HG02973 (cell line): ENCODE measurements at regions not wholly inside any gene's neighbourhood (a gene's known extent, or its start where the extent isn't known, plus 50 kb on each side); places are given as distances from the start of the nearest gene placed in this dataset.

ENCODE experiments used
- ATAC-seq: cut with Tn5 transposase; IDR thresholded peaks from one replicate; pipeline ENCODE4 v1.9.1; 2021; ENCODE audit warnings: moderate library complexity; ENCODE audit not compliant: unreplicated experiment

DNA sequence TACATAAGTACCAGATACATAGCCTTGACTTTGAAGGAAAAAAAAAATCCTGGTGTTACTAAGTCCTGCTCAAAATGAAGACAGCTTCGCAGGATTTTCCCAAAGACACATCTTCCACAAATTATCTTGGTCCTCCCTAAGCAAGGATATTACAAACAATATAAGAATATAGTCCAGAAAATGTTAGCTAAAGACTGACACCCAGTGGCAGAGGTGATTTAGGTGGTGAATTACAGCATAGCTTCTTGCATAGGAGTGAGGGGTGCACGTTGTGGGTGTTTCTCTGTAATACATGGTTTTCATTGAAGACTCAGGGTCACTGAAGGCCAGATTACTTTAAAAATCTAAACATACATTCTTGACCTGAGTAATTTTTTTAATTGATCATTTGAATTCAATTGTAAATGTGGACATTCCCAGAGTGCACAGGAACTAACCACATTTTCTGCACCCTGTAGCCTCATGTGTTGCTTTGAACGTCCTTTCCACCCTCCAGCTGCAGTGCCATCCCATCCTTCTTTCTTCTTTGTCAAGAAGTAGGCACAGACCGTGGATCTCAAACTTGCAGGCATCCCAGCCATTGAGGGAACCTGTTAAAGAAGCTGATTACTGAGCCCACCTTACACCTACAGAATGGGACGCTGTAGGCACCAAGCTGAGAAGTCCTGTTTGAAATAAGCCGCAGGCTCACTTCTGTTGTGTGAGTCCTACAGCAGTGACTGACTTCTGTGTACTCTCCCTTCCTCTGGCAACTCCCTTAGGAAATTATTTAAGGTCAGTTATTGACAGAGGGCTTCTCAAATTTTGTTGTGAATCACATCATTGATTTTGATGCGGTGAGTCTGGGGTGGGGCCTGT, 102.6 kb downstream of the PERP start:
- no peak for ATAC-seq

GRCh38 chr6:138005846-138006245, 101.4 kb downstream of the PERP start:
- no peak for ATAC-seq

DNA sequence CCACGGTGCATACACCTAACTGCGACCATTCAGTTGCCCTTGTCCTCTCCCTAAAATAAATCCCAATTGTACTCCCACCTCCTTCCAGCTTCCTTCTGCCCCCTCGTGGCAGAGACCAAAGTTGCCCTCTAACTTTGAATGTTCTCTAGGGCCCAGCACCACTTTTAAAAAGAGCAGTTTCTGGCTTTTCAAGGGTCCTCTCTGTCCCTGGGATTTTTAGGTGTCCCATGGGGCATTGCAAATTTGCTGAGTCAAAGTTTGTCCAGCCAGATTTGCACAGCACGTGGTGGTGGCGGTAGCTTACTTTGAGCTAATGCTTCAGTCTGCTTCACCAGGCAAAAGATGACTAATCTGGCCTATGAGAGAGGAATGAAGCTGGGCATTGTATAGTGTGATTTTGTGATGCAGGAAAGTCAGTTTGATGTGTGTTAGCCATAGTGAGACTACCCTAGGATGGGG, 100.2 kb downstream of the PERP start:
- ATAC-seq = no peak

GRCh38 chr6:138008791-138009190, 98.4 kb downstream of the PERP start:
- ATAC-seq = no peak

GRCh38 chr6:138011413-138011812, 95.8 kb downstream of the PERP start:
- ATAC-seq = no peak

DNA sequence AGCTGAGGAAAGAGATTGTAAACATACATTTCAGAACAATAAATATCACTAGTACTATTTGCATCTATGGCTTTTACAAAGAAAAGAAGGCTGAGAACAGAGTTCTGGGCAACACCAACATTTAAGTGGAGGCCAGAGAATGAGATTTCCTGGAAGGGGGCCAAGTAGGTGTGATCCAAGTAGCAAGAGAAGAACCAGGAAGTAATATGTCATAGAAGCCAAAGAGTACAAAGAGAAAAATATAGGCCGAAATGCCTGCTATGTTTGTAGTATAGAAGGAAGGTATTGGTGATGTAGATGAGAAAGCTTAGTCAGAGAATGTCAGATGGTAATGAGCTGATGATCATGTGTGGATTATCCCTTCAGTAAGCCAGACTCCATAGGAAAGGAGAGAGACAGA, 94.5 kb downstream of the PERP start:
- ATAC-seq = no peak

DNA sequence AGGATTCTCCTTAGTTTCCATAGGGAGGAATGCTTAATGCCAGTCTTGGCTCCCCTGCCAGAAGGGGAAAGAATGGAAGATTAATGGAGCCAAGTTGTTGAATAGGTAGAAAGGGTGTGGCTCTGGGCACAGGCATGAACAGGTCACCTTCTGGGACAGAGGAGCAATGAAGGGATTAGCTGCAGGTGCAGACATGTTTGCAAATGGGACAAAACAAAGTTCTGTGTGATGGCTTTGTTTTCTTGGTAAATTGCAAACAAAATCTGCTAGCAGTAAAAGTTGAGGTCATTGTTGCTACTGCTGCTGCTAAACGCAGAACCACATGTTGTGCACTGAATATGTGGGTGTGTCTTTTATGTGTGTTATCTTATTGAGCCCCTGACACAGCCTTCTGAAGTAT, 93.3 kb downstream of the PERP start:
- ATAC-seq = no peak

DNA sequence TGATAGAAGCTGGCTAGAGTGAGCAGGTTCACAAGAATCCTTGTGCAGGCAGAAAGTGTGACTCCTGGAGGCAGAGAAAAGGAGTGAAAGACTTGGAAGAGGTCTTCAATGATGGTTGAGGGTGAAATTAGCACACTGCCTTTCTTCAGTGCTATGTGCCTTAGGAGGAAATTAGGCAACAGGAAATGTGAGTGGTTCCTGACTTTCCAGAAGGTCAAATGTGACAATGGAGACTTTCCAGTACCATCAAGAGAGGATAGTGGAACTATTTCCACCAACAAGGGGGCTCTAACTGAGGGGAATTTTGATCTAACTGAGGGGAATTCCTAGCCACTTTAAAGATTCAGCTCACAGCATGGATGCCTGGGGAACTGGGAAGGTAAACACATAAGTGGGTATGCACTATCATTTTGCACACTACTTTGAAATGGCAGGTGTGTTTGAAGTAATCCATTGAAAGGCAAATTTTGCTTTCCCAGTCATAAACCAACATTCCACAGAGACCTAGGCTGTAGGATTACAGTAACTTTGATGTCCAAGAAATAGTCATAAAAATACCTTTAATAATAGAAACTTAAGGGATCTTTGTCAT, 90.0 kb downstream of the PERP start:
- ATAC-seq = no peak

GRCh38 chr6:138018297-138018696, 88.9 kb downstream of the PERP start:
- ATAC-seq = no peak

DNA sequence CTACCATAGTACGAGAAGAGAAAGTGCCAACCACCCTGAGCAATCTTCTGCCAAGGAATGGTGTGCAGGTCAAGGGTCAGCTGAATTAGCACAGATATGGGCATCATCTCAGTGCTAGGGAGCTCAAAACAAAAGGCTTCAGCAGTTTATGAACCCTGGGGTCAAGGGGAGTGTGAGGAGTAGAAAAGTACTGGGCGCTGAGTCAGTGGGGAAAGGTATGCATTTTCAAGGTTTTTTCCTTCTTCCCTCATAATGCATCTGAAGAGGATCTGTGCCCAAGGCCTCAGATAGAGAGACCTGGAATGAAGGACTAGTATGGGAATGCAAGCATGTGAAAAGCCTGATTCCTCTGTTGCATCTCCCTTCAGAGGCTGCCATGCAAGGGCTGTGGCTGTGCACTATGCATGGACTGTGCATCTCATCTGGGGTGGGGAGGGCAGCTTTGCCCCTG, 81.7 kb downstream of the PERP start:
- ATAC-seq = no peak

DNA sequence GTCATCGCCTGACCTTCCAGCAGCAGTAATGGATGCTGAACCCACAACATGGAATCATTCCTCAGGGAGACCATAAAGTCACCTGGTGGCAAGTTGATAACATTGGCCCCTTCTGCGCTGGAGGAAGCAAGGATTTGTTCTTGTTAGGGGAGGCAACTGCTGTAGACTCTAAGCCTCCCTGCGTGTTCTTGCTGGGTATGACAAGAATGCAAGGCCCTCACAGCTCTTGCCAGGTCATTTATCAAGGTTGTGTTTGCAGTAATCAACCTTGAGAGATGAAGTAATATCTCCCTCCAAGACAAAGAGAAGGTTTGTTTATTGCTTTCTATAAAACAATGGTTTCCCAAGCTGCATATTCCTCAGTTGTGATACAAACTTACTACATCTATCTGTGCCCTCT, 80.9 kb downstream of the PERP start:
- no peak for ATAC-seq

- ATAC-seq = no peak
These were observed 78.3 kb downstream of the PERP start for GRCh38 chr6:138028893-138029292.

- ATAC-seq = no peak
These were observed 76.3 kb downstream of the PERP start for GRCh38 chr6:138030872-138031271.

DNA sequence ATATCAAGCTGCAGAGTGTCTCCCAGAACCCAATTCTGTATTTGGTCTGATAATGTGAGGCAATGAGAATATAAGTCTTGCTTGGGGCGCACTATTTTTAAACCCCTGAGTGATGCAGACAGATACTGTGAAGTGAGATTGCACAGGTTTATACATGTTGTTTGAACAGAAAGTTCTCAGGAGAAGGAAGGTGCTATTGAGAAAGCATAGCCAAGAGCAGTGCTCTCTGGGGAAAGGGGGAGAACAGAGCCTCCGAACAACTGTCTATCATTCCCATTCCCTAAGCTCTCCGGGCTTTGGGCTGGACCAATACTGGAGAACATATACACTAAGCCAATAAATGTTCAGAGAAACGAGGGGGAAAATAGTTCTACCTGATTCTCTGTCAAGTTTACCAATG, 75.8 kb downstream of the PERP start:
- ATAC-seq = no peak

DNA sequence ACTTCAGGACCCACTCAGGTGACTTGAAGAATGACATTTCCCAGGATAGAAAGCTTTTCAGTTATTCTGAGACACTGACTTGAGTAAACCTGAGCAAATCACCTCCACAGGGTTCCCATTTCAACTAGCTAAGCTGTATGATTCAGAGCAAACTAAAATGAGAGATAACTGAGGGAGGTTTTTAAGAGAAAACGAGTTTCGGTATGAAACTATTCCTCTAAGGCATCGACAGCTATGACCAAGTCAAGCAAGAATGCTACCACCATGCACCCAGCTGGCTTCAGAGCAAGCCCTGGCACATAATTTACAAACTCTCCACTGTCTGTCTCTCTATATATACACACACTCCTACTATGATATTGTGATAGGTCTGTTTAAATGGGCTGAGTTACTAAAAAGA, 75.4 kb downstream of the PERP start:
- no peak for ATAC-seq

DNA sequence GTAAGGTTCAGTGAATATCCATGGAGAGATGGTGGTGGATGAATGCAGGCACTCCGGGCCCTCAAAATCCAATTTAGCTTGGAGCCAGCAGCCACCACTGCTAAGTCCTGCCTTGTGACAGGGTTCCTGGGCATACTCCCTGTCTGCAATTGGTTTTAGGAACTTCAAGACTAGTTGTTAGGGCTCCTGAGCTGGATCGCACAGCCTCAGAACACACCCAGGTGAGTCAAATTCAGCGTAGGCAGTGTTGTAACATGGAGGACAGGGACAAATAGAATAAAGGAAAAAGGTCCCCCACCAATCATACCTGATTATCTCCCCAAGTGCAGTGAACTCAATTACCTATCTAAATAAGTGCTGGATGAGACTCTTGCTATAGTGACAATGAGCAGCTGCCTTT, 74.6 kb downstream of the PERP start:
- ATAC-seq = no peak

GRCh38 chr6:138034229-138034628, 73.0 kb downstream of the PERP start:
- no peak for ATAC-seq

DNA sequence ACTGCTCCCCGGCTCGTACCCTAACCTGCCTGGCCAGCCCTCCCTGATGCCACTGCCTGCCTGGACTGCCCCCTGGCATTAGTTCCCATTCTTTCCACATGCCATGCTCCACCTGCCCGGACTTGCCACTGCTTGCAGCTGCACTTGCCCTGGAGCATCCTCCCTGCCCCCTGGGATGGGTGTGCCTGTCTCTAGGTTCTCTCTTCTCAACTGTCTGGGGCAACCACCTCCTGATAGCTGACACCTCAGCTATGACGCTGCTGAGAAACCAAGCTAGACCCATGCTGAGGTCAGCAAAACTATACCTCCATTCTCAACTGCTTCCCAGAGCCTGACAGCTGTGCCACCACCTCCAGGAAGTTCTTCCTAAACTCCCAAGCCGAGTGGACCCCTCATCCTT, 72.1 kb downstream of the PERP start:
- ATAC-seq = no peak

- ATAC-seq = no peak
These were observed 71.1 kb downstream of the PERP start for GRCh38 chr6:138036111-138036510.

- ATAC-seq = no peak
These were observed 70.2 kb downstream of the PERP start for GRCh38 chr6:138037009-138037504.

- ATAC-seq = no peak
These were observed 68.9 kb downstream of the PERP start for GRCh38 chr6:138038142-138038870.
